HCT116 (cell line): ENCODE measurements at regions not wholly inside any gene's neighbourhood (a gene's known extent, or its start where the extent isn't known, plus 50 kb on each side); places are given as distances from the start of the nearest gene placed in this dataset.

Source experiments
- ATAC-seq: fragments of 200-7000 bp; cut with Tn5 transposase; 2 replicates; pipeline ENCODE4 v1.9.1; 2020; ENCODE audit warnings: mild to moderate bottlenecking, moderate library complexity
- BruUV-seq: library from RNA; stranded (reverse); fragments of 400-500 nt; replicated peaks from 2 replicates; lab custom pipeline; 2021; lab: Mats Ljungman, UMichigan
- CTCF ChIA-PET: fragments of 300-600 bp; sonication (Branson Sonifier 250); formaldehyde crosslinking; loops from one replicate; lab custom pipeline; 2021; ENCODE audit warnings: antibody characterized with exemption; lab: Charles Lee
- POLR2A ChIA-PET: fragments of 300-600, 350-600 bp; sonication (Branson Sonifier 250); formaldehyde crosslinking; loops from one replicate; lab custom pipeline; 2021; ENCODE audit warnings: antibody characterized with exemption; lab: Charles Lee
- RAD21 ChIA-PET, 2 experiments: fragments of 300-600 bp; sonication (Branson Sonifier 250); formaldehyde crosslinking; loops; one replicate each; lab custom pipeline; 2023; ENCODE audit warnings: low total read pairs in 2 of 2; ENCODE audit not compliant: uncharacterized antibody in 2 of 2, unreplicated experiment in 2 of 2, low non-redundant PET in 1 of 2; lab: Charles Lee
- DNase-seq: peaks from one replicate; pipeline ENCODE4 v3.0.0-alpha.2; 2010; ENCODE audit warnings: low read depth, low spot score
- H2AFZ ChIP-seq: fragments of 200-600 bp; shearing (Covaris generic), sonication (generic); 2 replicates; pipeline ENCODE4 v1.6.1; 2017; ENCODE audit warnings: low read depth, mixed run types, mixed read lengths, antibody characterized with exemption, low read length; ENCODE audit not compliant: poor library complexity, severe bottlenecking
- H3K27ac ChIP-seq: 2 replicates; pipeline ENCODE4 v1.5.1; 2012; ENCODE audit warnings: low read depth, low read length
- H3K27me3 ChIP-seq: fragments of 200-600 bp; sonication (generic); 2 replicates; pipeline ENCODE4 v1.6.1; 2016; ENCODE audit warnings: mixed run types, low read length, mixed read lengths; ENCODE audit not compliant: insufficient read depth
- H3K36me3 ChIP-seq, 2 experiments: fragments of 200-500 bp in 1 of 2; fragments of 200-600 bp in 1 of 2; sonication (Bioruptor generic) in 1 of 2; sonication (generic) in 1 of 2; 2 replicates each; pipeline versions ENCODE4 v1.5.1 to v1.6.1; 2014 to 2016; ENCODE audit warnings: low read length in 2 of 2, inconsistent platforms in 1 of 2, mixed read lengths in 1 of 2, mixed run types in 1 of 2; ENCODE audit not compliant: insufficient read depth in 2 of 2, control insufficient read depth in 1 of 2
- H3K4me1 ChIP-seq, 2 experiments: fragments of 200-600 bp in 1 of 2; sonication (generic) in 1 of 2; 2 replicates each; pipeline versions ENCODE4 v1.5.1 to v1.6.1; 2012 to 2017; ENCODE audit warnings: low read length in 2 of 2, inconsistent platforms in 1 of 2, mild to moderate bottlenecking in 1 of 2, mixed read lengths in 1 of 2, mixed run types in 1 of 2, moderate library complexity in 1 of 2; ENCODE audit not compliant: insufficient read depth in 2 of 2, control insufficient read depth in 1 of 2
- H3K4me2 ChIP-seq: fragments of 200-600 bp; sonication (generic); 2 replicates; pipeline ENCODE4 v1.6.1; 2017; ENCODE audit warnings: mixed run types, low read length, mixed read lengths
- H3K4me3 ChIP-seq, 2 experiments: fragments of 200-600 bp in 1 of 2; sonication (generic) in 1 of 2; replicated peaks in 1 of 2; 2 replicates each; pipeline ENCODE4 v1.5.1; 2011 to 2016; ENCODE audit warnings: low read length in 2 of 2, control low read depth in 1 of 2, low read depth in 1 of 2, mild to moderate bottlenecking in 1 of 2, mixed read lengths in 1 of 2, mixed run types in 1 of 2
- H3K79me2 ChIP-seq: fragments of 200-600 bp; sonication (generic); 2 replicates; pipeline ENCODE4 v1.6.1; 2017; ENCODE audit warnings: mild to moderate bottlenecking, mixed run types, low read length, moderate library complexity, mixed read lengths; ENCODE audit not compliant: insufficient read depth
- H3K9ac ChIP-seq: fragments of 200-600 bp; sonication (generic); 2 replicates; pipeline ENCODE4 v1.6.1; 2016; ENCODE audit warnings: low read length, mixed read lengths
- H3K9me2 ChIP-seq: fragments of 200-600 bp; sonication (generic), shearing (Covaris generic); 2 replicates; pipeline ENCODE4 v1.6.1; 2017; ENCODE audit warnings: mixed run types, mild to moderate bottlenecking, moderate library complexity; ENCODE audit not compliant: insufficient read depth
- H3K9me3 ChIP-seq, 2 experiments: fragments of 200-500 bp in 1 of 2; fragments of 200-600 bp in 1 of 2; sonication (Bioruptor generic) in 1 of 2; sonication (generic) in 1 of 2; 2 replicates each; pipeline ENCODE4 v1.6.1; 2014 to 2017; ENCODE audit warnings: low read length in 2 of 2, mixed read lengths in 2 of 2, inconsistent platforms in 1 of 2, low read depth in 1 of 2, mild to moderate bottlenecking in 1 of 2, mixed run types in 1 of 2, moderate library complexity in 1 of 2; ENCODE audit not compliant: control insufficient read depth in 1 of 2, insufficient read depth in 1 of 2
- H4K20me1 ChIP-seq: fragments of 200-600 bp; sonication (generic), shearing (Covaris generic); 2 replicates; pipeline ENCODE4 v1.6.1; 2017; ENCODE audit warnings: mixed run types, mild to moderate bottlenecking, moderate library complexity; ENCODE audit not compliant: insufficient read depth
- CEBPB ChIP-seq: IDR thresholded peaks from 2 replicates; pipeline ENCODE4 v1.6.1; 2012; ENCODE audit warnings: low read depth
- ELF1 ChIP-seq: IDR thresholded peaks from 2 replicates; pipeline ENCODE4 v1.6.1; 2012; ENCODE audit warnings: low read depth, borderline replicate concordance
- EZH2 ChIP-seq: fragments of 200-600 bp; sonication (generic); IDR thresholded peaks from 2 replicates; pipeline ENCODE4 v1.6.1; 2017; ENCODE audit warnings: antibody characterized with exemption, mixed run types
- EZH2phosphoT487 ChIP-seq: fragments of 200-600 bp; IDR thresholded peaks from 2 replicates; pipeline ENCODE4 v1.6.1; 2018; ENCODE audit warnings: antibody characterized with exemption, borderline replicate concordance
- FOSL1 ChIP-seq: IDR thresholded peaks from 2 replicates; pipeline ENCODE4 v1.6.1; 2012; ENCODE audit warnings: low read depth
- POLR2A ChIP-seq: IDR thresholded peaks from 2 replicates; pipeline ENCODE4 v1.7.0; 2011; ENCODE audit warnings: borderline replicate concordance; ENCODE audit not compliant: insufficient read depth, insufficient read length; ENCODE audit errors: extremely low read depth
- SIN3A ChIP-seq: IDR thresholded peaks from 2 replicates; pipeline ENCODE4 v1.6.1; 2012; ENCODE audit warnings: low read depth
- SP1 ChIP-seq: IDR thresholded peaks from 2 replicates; pipeline ENCODE4 v1.6.1; 2012; ENCODE audit warnings: low read depth
- SRF ChIP-seq: IDR thresholded peaks from 2 replicates; pipeline ENCODE4 v1.6.1; 2012; ENCODE audit warnings: low read depth
- TCF7L2 ChIP-seq: IDR thresholded peaks from 2 replicates; pipeline ENCODE4 v1.7.0; 2011; ENCODE audit warnings: borderline replicate concordance, inconsistent platforms; ENCODE audit not compliant: insufficient read depth, insufficient read length; ENCODE audit errors: extremely low read depth
- ZFX ChIP-seq: fragments of 450-650 bp; IDR thresholded peaks from 2 replicates; pipeline ENCODE4 v1.6.1; 2017
- ZNF274 ChIP-seq: fragments of 200-500 bp; sonication (Bioruptor generic); IDR thresholded peaks from 2 replicates; pipeline ENCODE4 v1.6.1; 2014; ENCODE audit warnings: mild to moderate bottlenecking, low read depth, low read length, inconsistent platforms
- intact Hi-C: fragments of 100-400 bp; cut with micrococcal nuclease; formaldehyde crosslinking; loops from 2 replicates; pipeline ENCODE4 v1.10.0; 2022
- TF ChIP-seq, protein P1 (sequence below): IDR thresholded peaks from 2 replicates; pipeline ENCODE4 v1.6.1; 2012
- TF ChIP-seq, protein P2 (sequence below), 3 experiments: fragments of 200-600 bp in 1 of 3; sonication (generic) in 1 of 3; IDR thresholded peaks in 2 of 3; conservative IDR thresholded peaks in 1 of 3; 2 replicates each; pipeline ENCODE4 v1.5.1; 2012 to 2017; ENCODE audit warnings: low read depth in 2 of 3, low read length in 2 of 3, antibody characterized with exemption in 1 of 3, borderline replicate concordance in 1 of 3, control low read depth in 1 of 3, mild to moderate bottlenecking in 1 of 3, mixed read lengths in 1 of 3, mixed run types in 1 of 3, moderate library complexity in 1 of 3; ENCODE audit not compliant: insufficient read depth in 1 of 3
- TF ChIP-seq, protein P3 (sequence below): IDR thresholded peaks from 2 replicates; pipeline ENCODE4 v1.6.1; 2012
- TF ChIP-seq, protein P4 (sequence below): IDR thresholded peaks from 2 replicates; pipeline ENCODE4 v1.6.1; 2012; ENCODE audit warnings: low read depth

DNA sequence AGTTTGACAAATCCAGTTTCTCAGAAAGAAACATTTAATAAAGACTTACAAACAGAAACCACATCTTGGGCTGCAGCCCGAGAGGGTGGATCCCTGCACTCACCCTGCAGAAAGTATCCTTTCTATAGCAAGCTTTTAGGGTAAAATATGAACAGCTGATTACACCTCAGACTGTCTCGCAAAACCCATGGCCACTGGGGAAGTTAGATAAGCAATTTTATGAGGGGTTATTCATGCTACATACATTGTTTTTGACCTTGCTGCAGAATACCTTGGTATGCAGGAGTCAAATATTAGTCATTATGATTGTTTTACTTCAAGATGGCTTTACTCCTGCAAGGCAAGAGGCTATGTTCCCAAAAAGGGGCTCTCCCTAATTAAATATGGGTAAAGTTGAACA lies 126.9 kb downstream of the OR2B2 start:
- Histone ChIP-seq H3K4me1 (no peaks in the 10 kb centered on the region), H3K27me3 (no peaks in the 10 kb centered on the region), H3K79me2 (no peaks in the 10 kb centered on the region), H3K9ac (no peak overlapping the region), H3K4me3 (no peak overlapping the region), H3K36me3 (no peaks in the 10 kb centered on the region), H2AFZ (no peak overlapping the region), H3K9me2 (no peaks in the 10 kb centered on the region), H3K9me3 (no peaks in the 10 kb centered on the region), H4K20me1 (no peaks in the 10 kb centered on the region), H3K4me2 (no peak overlapping the region), H3K27ac (no peak overlapping the region)
- POLR2A ChIA-PET = no interaction called here
- ATAC-seq = no peak
- no peak for DNase-seq
- RAD21 ChIA-PET = interaction anchor here in 1 of 2 experiments (0.6 kb wide), 1 partner anchor 607 kb away, joined by 7 read pairs; no protein-coding TSS in a partner anchor
- CTCF ChIA-PET = interaction anchor here (0.6 kb wide), 1 partner anchor 1213 kb away, joined by 4 read pairs; no protein-coding TSS in a partner anchor
- BruUV-seq = no TSS peak
- TF ChIP-seq CEBPB (no peak), POLR2A (no peak), SIN3A (no peak), TCF7L2 (no peak)
- TF ChIP-seq, protein P1, sequence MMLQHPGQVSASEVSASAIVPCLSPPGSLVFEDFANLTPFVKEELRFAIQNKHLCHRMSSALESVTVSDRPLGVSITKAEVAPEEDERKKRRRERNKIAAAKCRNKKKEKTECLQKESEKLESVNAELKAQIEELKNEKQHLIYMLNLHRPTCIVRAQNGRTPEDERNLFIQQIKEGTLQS = no peak
- intact Hi-C loops = no loop called here

DNA sequence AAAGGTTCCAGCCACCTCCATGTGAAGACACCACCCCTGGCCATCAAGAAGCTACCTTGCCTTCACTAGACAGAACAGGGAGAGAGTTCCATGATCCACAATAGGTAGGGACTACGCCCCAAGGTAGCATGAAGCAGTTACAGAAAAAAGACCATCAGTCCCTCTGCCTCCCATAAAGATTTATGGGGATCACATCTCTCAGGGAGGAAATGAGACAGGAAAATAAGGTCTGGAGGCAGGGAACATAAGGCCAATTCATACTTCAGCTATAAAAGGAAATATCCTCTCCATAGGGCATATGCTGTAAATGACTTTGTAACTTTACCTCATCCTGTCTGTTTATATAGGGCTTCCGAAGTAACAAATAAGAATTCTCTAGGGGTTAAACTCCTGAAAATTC lies 129.4 kb downstream of the OR2B2 start:
- intact Hi-C loops = no loop called here
- H3K79me2 ChIP-seq = no peaks in the 10 kb centered on the region
- H3K27ac ChIP-seq = no peak overlapping the region
- DNase-seq (no peak), ATAC-seq (no peak)
- RAD21 ChIA-PET = no interaction called here
- no peaks in the 10 kb centered on the region for H4K20me1 ChIP-seq
- no peak overlapping the region for H3K9ac ChIP-seq
- H2AFZ ChIP-seq = no peak overlapping the region
- BruUV-seq = no TSS peak
- no peaks in the 10 kb centered on the region for H3K27me3 ChIP-seq
- H3K9me2 ChIP-seq = no peaks in the 10 kb centered on the region
- H3K4me1 ChIP-seq = no peaks in the 10 kb centered on the region
- POLR2A ChIA-PET = interaction anchor here (1.6 kb wide), 1 partner anchor 11 kb away, joined by 4 read pairs; no protein-coding TSS in a partner anchor
- H3K36me3 ChIP-seq = no peaks in the 10 kb centered on the region
- no peaks in the 10 kb centered on the region for H3K9me3 ChIP-seq
- CTCF ChIA-PET = interaction anchor here (1.3 kb wide), 1 partner anchor 10 kb away, joined by 7 read pairs; no protein-coding TSS in a partner anchor
- no peak overlapping the region for H3K4me3 ChIP-seq
- no peak overlapping the region for H3K4me2 ChIP-seq
- TF ChIP-seq SIN3A (no peak), FOSL1 (no peak), EZH2 (no peak), ELF1 (no peak), EZH2phosphoT487 (no peak), SP1 (no peak), POLR2A (no peak), ZFX (no peak), SRF (no peak), ZNF274 (no peak)
- TF ChIP-seq, protein P2, sequence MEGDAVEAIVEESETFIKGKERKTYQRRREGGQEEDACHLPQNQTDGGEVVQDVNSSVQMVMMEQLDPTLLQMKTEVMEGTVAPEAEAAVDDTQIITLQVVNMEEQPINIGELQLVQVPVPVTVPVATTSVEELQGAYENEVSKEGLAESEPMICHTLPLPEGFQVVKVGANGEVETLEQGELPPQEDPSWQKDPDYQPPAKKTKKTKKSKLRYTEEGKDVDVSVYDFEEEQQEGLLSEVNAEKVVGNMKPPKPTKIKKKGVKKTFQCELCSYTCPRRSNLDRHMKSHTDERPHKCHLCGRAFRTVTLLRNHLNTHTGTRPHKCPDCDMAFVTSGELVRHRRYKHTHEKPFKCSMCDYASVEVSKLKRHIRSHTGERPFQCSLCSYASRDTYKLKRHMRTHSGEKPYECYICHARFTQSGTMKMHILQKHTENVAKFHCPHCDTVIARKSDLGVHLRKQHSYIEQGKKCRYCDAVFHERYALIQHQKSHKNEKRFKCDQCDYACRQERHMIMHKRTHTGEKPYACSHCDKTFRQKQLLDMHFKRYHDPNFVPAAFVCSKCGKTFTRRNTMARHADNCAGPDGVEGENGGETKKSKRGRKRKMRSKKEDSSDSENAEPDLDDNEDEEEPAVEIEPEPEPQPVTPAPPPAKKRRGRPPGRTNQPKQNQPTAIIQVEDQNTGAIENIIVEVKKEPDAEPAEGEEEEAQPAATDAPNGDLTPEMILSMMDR (IDR thresholded peaks at IDR 0.05 in 2 of 3, conservative IDR thresholded peaks at IDR 0.05 in 1 of 3; ENCODE audit: borderline replicate concordance in 1 of 3, insufficient read depth in 1 of 3, low read depth in 2 of 3, low read length in 2 of 3) = no peak
- TF ChIP-seq, protein P3, sequence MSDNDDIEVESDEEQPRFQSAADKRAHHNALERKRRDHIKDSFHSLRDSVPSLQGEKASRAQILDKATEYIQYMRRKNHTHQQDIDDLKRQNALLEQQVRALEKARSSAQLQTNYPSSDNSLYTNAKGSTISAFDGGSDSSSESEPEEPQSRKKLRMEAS = no peak
- TF ChIP-seq, protein P4, sequence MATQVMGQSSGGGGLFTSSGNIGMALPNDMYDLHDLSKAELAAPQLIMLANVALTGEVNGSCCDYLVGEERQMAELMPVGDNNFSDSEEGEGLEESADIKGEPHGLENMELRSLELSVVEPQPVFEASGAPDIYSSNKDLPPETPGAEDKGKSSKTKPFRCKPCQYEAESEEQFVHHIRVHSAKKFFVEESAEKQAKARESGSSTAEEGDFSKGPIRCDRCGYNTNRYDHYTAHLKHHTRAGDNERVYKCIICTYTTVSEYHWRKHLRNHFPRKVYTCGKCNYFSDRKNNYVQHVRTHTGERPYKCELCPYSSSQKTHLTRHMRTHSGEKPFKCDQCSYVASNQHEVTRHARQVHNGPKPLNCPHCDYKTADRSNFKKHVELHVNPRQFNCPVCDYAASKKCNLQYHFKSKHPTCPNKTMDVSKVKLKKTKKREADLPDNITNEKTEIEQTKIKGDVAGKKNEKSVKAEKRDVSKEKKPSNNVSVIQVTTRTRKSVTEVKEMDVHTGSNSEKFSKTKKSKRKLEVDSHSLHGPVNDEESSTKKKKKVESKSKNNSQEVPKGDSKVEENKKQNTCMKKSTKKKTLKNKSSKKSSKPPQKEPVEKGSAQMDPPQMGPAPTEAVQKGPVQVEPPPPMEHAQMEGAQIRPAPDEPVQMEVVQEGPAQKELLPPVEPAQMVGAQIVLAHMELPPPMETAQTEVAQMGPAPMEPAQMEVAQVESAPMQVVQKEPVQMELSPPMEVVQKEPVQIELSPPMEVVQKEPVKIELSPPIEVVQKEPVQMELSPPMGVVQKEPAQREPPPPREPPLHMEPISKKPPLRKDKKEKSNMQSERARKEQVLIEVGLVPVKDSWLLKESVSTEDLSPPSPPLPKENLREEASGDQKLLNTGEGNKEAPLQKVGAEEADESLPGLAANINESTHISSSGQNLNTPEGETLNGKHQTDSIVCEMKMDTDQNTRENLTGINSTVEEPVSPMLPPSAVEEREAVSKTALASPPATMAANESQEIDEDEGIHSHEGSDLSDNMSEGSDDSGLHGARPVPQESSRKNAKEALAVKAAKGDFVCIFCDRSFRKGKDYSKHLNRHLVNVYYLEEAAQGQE = no peak
